Kidney (tissue), 13 donors: ENCODE measurements at regions not wholly inside any gene's neighbourhood (a gene's known extent, or its start where the extent isn't known, plus 50 kb on each side); places are given as distances from the start of the nearest gene placed in this dataset.
A peak's percentile ranks its signal among the peaks of the same experiment; 100 is the strongest.

ENCODE experiments used
- DNase-seq, 5 donors: peaks; one replicate each; pipeline ENCODE4 v3.0.0-alpha.2; 2013 to 2020
- FAIRE-seq: peaks from 2 replicates; lab custom pipeline; 2012; peaks lifted over from hg19 to GRCh38; lab: Jason Lieb, UNC
- H3K27ac ChIP-seq, 2 donors: one replicate each; pipeline ENCODE4 v1.7.0; 2013; ENCODE audit warnings: low read depth in 2 of 2, low read length in 2 of 2, inconsistent platforms in 1 of 2
- H3K27me3 ChIP-seq: one replicate; pipeline ENCODE4 v1.7.1; 2013; ENCODE audit warnings: low read length, inconsistent platforms; ENCODE audit not compliant: control insufficient read depth, insufficient read depth
- H3K36me3 ChIP-seq, 3 donors: one replicate each; pipeline versions ENCODE4 v1.7.0 to v1.7.1; 2013; ENCODE audit warnings: low read length in 3 of 3, control low read depth in 1 of 3, inconsistent platforms in 1 of 3; ENCODE audit not compliant: insufficient read depth in 3 of 3, control insufficient read depth in 2 of 3
- H3K4me1 ChIP-seq, 3 donors: one replicate each; pipeline versions ENCODE4 v1.7.0 to v1.7.1; 2013; ENCODE audit warnings: low read length in 3 of 3, inconsistent platforms in 1 of 3, low read depth in 1 of 3; ENCODE audit not compliant: control insufficient read depth in 2 of 3, insufficient read depth in 2 of 3
- H3K4me3 ChIP-seq, 3 donors: one replicate each; pipeline versions ENCODE4 v1.7.0 to v1.8.1; 2013; ENCODE audit warnings: low read length in 3 of 3, control low read depth in 1 of 3, inconsistent platforms in 1 of 3
- H3K9ac ChIP-seq, 3 donors: one replicate each; pipeline versions ENCODE4 v1.7.0 to v1.7.1; 2013; ENCODE audit warnings: low read length in 3 of 3, control low read depth in 1 of 3, inconsistent platforms in 1 of 3
- H3K9me3 ChIP-seq, 3 donors: one replicate each; pipeline versions ENCODE4 v1.7.0 to v1.7.1; 2013; ENCODE audit warnings: low read length in 3 of 3, control low read depth in 1 of 3, inconsistent platforms in 1 of 3; ENCODE audit not compliant: control insufficient read depth in 2 of 3, insufficient read depth in 1 of 3
- CTCF ChIP-seq: IDR thresholded peaks from 3 replicates; pipeline ENCODE4 v1.5.1; 2012; ENCODE audit warnings: mild to moderate bottlenecking, moderate library complexity, borderline replicate concordance; ENCODE audit not compliant: insufficient read depth; ENCODE audit errors: extremely low read depth
- intact Hi-C: fragments of 100-400 bp; cut with DNase I; formaldehyde crosslinking; loops from one replicate; pipeline ENCODE4 v1.11.1; 2022
- donor health status: control.
- donor health status: control.
- donor health status: control.
- donor health status: control.
- donor health status: control.
- donor health status: DM: yes; HTN: yes; CAD: no.
- donor health status: Normal renal cell carcinoma (clear cell type).

- intact Hi-C loops = no loop called here
- Histone ChIP-seq H3K9ac (peak overlapping the region in 1 of 3 donors; percentile 5), H3K4me1 (peaks cover 4 to 34% (median 16%) of the 10 kb centered on the region in 3 donors), H3K9me3 (no peaks in the 10 kb centered on the region), H3K36me3 (no peaks in the 10 kb centered on the region), H3K27me3 (no peaks in the 10 kb centered on the region), H3K27ac (peak overlapping the region; percentile 15 to 39), H3K4me3 (peak overlapping the region in 1 of 3 donors; percentile 3)
- TF ChIP-seq CTCF = no peak
- FAIRE-seq = no peak
- peak in 3 of 5 donors; percentile 49 to 69 (median 59) for DNase-seq
Observed at GRCh38 chr5:173743641-173744343, 127.3 kb upstream of the BOD1 start.

- no peaks in the 10 kb centered on the region for H3K9me3 ChIP-seq
- peaks cover 4 to 34% (median 16%) of the 10 kb centered on the region in 3 donors for H3K4me1 ChIP-seq
- DNase-seq (peak in 1 of 5 donors; percentile 37), FAIRE-seq (no peak)
- intact Hi-C loops = no loop called here
- no peak for TF ChIP-seq CTCF
- H3K27me3 ChIP-seq = no peaks in the 10 kb centered on the region
- H3K4me3 ChIP-seq = no peak overlapping the region
- H3K36me3 ChIP-seq = no peaks in the 10 kb centered on the region
- H3K27ac ChIP-seq = peak overlapping the region in 1 of 2 donors; percentile 56
- peak overlapping the region in 1 of 3 donors; percentile 5 for H3K9ac ChIP-seq
Observed at GRCh38 chr5:173744551-173744950, 128.1 kb upstream of the BOD1 start.

- Histone ChIP-seq H3K4me1 (peaks cover 4 to 34% (median 16%) of the 10 kb centered on the region in 3 donors), H3K9ac (peak overlapping the region in 1 of 3 donors; percentile 20), H3K4me3 (no peak overlapping the region), H3K27ac (peak overlapping the region in 1 of 2 donors; percentile 68), H3K9me3 (no peaks in the 10 kb centered on the region), H3K27me3 (no peaks in the 10 kb centered on the region), H3K36me3 (no peaks in the 10 kb centered on the region)
- no peak for TF ChIP-seq CTCF
- FAIRE-seq = no peak
- no peak for DNase-seq
- intact Hi-C loops = no loop called here
Observed at GRCh38 chr5:173745123-173745522, 128.7 kb upstream of the BOD1 start.
